ENCODE measurements at regions not wholly inside any gene's neighbourhood (a gene's known extent, or its start where the extent isn't known, plus 50 kb on each side); places are given as distances from the start of the nearest gene placed in this dataset.

- no peak for DNase-seq (ENCODE audit: low read depth)
Observed at GRCh38 chr16:5643855-5644531, 546.4 kb upstream of the EEF2KMT start.

DNA sequence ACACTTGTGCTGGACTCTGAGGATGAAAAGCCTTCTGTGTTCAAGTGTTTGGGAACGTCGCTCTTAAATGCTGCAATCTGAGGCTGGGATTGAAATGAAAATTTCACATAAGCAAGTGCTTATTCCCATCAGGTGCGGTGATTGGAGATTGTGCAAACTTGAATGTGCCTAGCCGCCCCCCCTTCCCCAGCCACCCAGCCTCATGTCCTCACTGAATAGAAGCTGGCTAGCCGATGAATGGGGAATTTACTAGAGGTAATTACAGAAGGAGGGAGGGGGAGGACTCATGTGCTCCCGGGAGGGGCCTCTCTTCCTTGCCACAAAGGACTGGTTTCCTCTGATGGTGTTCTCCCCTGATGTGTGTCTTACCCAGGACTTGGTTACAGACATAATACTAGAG, 544.8 kb upstream of the EEF2KMT start:
- no peak for DNase-seq (ENCODE audit: low read depth)

DNA sequence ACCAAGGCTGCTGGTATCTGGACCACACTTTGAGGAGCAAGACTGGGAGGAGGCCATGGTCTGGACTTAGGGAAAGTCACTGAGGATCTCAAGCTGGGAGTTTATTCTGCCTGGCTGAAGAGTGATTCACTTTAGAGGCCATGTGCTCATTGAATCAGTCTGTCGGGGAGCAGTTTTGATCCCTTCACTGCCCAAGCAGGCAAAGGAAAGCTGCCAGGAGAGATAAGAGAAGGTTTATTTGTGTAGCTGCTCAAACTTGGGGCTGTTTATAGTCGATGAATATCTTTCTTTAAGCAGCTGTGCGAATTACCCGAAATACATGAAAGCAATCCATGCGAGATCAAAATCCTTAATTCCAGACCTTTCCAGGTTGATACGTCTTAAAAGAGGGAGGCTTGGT, 544.4 kb upstream of the EEF2KMT start:
- DNase-seq (ENCODE audit: low read depth) = no peak

DNA sequence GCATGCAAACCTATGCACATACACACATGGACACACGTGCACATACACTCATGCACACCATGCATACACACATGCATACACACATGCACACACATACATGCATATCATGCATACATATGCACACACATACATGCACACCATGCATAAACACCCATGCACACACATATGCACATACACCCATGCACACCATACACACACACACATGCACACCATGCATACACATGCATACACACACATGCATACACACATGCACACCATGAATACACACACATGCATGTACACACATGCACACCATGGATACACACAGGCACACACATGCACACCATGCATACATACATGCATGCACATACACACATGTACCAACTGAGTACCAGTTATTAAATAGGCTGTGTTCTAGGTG, 543.3 kb upstream of the EEF2KMT start:
- no peak for DNase-seq (ENCODE audit: low read depth)

GRCh38 chr16:5639531-5639930, 541.9 kb upstream of the EEF2KMT start:
- DNase-seq (ENCODE audit: low read depth) = no peak

DNA sequence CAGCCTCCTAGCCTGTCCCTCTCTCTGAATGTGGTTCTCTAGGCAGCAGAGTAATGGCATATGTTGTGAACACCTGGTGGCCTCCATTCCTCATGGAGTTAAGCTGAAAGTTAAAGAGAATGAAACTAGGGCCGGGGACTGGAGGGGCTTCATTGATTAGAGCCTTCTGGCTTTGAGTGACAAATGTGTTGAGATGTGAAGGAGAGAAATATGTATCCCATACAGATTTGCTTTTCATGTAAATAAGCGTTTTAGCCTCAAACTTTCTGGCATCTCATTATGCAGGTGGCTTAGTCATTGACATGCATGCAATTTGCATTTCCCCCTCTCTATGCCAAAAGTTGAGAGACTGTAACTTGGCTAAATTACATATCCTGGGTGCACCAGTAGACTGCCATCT, 537.7 kb upstream of the EEF2KMT start:
- DNase-seq (ENCODE audit: low read depth) = no peak

DNA sequence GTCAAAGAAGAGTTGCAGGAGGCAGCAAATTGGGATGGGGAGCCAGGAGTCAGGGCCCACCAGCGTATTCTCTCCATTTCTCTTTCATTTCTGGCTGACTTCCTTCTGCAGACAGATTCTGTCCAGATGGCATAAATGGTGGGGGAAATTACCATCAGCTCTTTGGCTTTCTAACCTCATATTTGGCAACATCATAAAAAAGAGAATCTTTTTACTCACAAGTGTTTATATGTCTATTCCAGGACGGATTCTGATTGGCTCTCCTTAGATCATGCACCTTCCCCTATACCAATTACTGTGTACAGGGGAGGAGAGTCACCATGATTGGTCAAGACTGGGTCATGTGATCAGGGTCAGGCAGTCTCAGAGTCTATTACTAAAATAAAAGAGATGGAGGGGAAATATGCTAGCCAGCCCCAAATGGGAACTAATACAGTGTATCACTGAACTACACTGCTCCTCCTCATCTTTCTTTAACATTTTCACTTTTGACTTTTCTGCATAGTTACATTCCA, 537.1 kb upstream of the EEF2KMT start:
- no peak for DNase-seq (ENCODE audit: low read depth)

DNA sequence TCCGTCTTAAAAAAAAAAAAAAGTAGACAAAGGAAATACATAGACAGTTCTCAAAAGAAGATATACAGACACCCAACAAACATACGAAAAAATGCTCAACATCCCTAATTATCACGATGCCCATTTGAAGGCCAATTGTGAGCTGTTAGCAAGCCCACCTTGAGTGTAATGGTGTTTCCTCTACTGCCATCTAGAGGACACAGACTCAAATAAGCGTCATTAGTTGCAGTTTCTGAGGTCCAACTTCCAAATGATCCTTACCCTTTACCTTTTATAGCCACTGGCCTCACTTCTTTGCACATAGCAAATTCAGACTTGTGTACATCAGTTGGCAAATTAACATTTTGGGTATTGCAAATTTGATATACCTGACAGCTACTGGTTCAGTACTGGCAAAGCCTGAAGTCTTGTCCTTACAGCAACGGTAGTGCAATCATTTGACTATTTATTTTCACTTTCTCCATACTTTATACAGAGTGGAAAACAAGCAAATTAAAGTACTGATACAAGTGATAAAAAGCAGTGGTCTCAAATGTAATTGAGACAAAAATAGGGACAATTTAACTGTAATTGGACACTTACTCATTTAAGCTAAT, 536.3 kb upstream of the EEF2KMT start:
- DNase-seq (ENCODE audit: low read depth) = no peak

DNA sequence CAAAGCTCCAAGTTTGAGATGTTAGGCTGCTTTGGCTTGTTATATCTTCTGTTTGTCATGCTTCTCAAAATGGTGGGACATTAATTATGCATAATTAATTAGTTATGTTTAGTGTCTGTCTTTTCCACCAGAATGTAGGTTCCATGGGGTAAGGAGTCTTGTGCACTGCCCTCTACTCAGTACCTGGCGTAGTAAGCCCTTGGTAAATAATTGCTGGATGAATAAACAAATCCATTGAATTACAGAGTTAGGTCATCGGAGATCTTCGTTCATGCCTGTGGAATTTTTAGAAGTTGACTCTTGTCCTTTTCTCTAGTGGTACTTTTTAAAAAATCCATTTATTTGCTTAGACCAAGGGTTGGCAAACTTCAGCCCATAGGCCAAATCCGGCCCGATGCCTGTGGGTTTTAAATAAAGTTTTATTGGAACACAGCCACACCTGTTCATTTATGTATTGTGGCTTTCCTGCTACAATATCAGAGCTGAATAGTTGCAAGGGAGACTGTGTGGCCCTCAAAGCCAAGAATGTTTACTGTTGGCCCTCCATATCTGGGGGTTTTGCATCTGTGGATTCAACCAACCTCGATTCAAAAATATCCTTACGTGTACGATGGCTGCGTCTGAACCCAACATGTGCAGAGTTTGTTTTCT, 524.8 kb upstream of the EEF2KMT start:
- DNase-seq (ENCODE audit: low read depth) = no peak

- DNase-seq (ENCODE audit: low read depth) = no peak
Observed at GRCh38 chr16:5621826-5622225, 524.2 kb upstream of the EEF2KMT start.

DNA sequence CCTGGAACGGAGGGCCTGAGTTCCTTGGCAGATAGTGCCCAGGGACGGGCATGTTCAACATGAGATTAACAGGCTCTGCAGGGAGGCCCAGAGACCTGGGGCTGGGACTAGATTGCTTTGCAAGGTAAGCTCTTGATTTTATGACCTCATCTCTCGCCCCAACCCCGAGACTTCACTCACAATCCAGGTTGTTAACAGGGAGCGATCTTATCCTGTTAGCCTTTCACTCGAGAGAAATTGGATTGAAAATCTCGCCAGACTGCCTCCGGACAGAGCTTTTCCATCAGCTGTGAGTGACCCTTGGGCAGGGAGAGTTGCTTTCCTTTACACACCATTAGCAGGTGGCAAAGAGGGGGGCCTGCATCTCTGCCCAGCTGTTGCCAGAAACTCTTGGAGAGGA, 521.7 kb upstream of the EEF2KMT start:
- no peak for DNase-seq (ENCODE audit: low read depth)

DNA sequence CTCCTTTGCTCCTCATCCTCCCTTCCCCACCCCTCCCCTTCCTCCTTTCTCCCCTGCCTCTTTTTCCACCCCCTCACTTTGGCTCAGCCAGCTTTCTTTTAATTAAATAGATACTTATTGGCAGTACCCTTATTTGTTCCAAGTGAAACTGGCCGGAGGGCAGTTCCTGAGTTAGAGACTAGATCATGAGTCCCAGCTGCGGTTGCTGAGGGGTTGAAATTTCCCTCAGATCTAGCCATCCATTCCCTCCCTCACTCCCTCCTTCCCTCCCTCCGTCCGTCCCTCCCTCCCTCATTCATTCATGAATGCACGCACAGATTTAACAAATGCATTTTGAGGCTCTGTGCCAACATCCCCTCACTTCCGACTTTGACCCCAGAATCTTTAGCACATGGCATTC, 519.2 kb upstream of the EEF2KMT start:
- no peak for DNase-seq (ENCODE audit: low read depth)

GRCh38 chr16:5615868-5616642, 518.5 kb upstream of the EEF2KMT start:
- DNase-seq (ENCODE audit: low read depth) = no peak

DNA sequence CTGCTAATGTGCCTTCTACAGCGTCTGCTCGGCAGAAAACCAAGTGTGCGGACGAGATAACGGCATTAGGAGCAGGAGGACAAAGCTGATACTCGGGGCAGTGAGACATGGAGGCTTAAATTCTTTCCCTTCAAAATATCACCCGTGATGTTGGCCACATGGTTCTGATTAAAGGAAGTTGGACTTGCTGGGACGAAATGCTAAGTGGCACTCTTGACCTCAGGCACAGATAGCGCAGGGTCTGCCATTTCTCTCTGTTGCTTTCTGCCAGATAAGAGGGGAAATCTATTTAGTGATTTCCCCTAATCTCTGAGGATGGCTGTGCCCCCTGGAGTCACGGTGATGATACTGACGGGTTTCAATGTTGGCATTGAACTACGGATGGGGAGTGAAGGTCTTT, 509.6 kb upstream of the EEF2KMT start:
- no peak for DNase-seq (ENCODE audit: low read depth)

DNA sequence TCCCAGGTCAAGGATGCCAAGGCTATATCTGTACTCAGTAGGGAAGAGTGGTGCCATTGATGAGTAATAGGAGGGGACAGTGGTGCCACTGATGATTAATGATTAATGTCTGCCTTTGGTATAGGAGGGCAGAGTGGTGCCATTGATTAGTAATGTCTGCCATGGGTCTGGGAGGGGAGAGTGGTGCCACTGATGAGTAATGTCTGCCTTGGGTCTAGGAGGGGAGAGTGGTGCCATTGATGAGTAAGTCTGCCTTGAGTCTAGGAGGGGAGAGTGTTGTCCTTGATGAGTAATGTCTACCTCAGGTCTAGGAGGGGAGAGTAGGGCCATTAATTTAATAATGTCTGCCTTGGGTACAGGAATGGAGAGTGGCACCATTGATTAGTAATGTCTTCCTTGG, 507.8 kb upstream of the EEF2KMT start:
- DNase-seq (ENCODE audit: low read depth) = no peak

GRCh38 chr16:5604770-5605169, 507.2 kb upstream of the EEF2KMT start:
- DNase-seq (ENCODE audit: low read depth) = no peak

GRCh38 chr16:5603836-5604235, 506.2 kb upstream of the EEF2KMT start:
- no peak for DNase-seq (ENCODE audit: low read depth)

- DNase-seq (ENCODE audit: low read depth) = no peak
Observed at GRCh38 chr16:5601957-5602356, 504.4 kb upstream of the EEF2KMT start.

DNA sequence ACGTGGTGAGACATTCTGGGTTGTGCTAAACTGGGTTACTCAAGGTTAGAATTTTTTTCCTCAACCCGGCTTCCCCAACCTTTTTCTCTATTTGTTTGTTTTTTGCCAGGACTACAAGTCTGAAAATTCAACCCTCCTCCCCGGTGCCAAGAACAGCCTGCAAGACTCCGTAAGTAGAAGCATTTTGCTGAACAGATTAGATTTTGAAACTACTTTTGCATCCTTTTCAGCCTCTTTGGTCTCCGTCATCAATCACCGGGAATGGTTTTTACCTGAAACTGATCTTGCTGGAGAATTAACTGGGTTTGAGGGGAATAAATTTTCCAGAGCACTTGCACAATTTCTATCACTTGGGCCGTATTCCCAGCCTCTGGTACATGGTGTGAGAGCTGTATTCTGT, 501.2 kb upstream of the EEF2KMT start:
- no peak for DNase-seq (ENCODE audit: low read depth)

DNA sequence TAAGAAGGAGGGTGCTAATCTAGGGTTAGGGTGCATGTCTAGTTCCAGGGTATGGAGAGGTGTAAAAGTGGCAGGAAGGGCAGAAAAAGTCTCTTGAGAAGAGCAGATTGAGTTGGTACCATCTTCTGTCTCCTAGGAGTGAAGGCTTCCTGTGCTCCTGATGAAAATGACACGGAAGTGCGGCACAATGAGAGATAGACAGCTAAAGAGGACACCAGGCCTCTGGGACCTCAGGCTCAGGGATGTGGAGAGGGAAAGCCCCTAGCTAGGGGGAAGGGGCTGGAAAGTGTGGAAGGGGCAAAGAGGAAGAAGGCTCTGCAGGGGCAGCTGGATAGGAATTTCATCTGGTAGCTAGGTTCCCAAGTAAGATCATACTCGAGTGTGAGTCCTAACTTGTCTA, 498.3 kb upstream of the EEF2KMT start:
- DNase-seq (ENCODE audit: low read depth) = no peak

GRCh38 chr16:5590416-5590815, 492.8 kb upstream of the EEF2KMT start:
- DNase-seq (ENCODE audit: low read depth) = no peak

DNA sequence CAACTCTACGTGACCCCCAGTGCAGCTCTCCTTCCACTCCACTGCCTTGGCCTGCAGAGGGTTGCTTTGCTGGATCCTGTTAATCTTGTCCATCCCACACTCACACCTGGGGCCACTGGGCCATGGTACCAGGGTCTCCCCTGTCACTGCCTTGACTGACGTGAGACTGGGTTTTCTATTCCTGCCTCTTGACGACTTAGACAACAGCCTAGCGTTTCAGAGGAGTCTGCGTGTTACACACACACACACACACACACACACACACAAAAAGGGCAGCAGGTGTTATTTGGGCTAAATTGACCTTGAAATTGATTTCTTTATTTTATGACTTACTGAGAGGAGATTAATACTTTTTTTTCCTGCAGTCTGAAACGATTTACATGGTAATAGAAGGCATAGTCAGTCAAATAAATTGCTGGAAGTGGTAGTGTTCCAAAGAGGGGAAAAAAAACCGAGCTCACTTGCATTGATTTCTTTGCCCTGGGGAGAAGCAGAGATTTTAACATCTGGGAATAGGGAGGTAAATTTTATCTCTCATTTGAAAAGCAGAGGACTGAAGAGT, 492.3 kb upstream of the EEF2KMT start:
- DNase-seq (ENCODE audit: low read depth) = no peak

Data from activated gamma-delta T cell treated with anti-CD3 and anti-CD28 coated beads, Interleukin-2, amount 50 U/mL, for 16 hours (primary cell).